ENCODE measurements at regions not wholly inside any gene's neighbourhood (a gene's known extent, or its start where the extent isn't known, plus 50 kb on each side); places are given as distances from the start of the nearest gene placed in this dataset.

- TF ChIP-seq CTCF (conservative IDR thresholded peaks at IDR 0.05): no peak
- H3K27ac ChIP-seq: no peak overlapping the region
These were observed 159.1 kb downstream of the OLFM1 start for GRCh38 chr9:135246248-135247205.

GRCh38 chr9:135247227-135247930, 159.9 kb downstream of the OLFM1 start:
- H3K27ac ChIP-seq: no peak overlapping the region
- no peak for TF ChIP-seq CTCF (conservative IDR thresholded peaks at IDR 0.05)

GRCh38 chr9:135248111-135248510, 160.6 kb downstream of the OLFM1 start:
- no peak overlapping the region for H3K27ac ChIP-seq
- TF ChIP-seq CTCF (conservative IDR thresholded peaks at IDR 0.05): no peak

- H3K27ac ChIP-seq: no peak overlapping the region
- no peak for TF ChIP-seq CTCF (conservative IDR thresholded peaks at IDR 0.05)
These were observed 161.3 kb downstream of the OLFM1 start for GRCh38 chr9:135248721-135249120.

GRCh38 chr9:135249191-135249590, 161.7 kb downstream of the OLFM1 start:
- TF ChIP-seq CTCF (conservative IDR thresholded peaks at IDR 0.05): no peak
- no peak overlapping the region for H3K27ac ChIP-seq

GRCh38 chr9:135249711-135250110, 162.2 kb downstream of the OLFM1 start:
- TF ChIP-seq CTCF (conservative IDR thresholded peaks at IDR 0.05): no peak
- H3K27ac ChIP-seq: no peak overlapping the region

GRCh38 chr9:135251331-135251761, 163.9 kb downstream of the OLFM1 start:
- TF ChIP-seq CTCF (conservative IDR thresholded peaks at IDR 0.05): no peak
- no peak overlapping the region for H3K27ac ChIP-seq

All from VCaP (cell line).